ENCODE measurements at regions not wholly inside any gene's neighbourhood (a gene's known extent, or its start where the extent isn't known, plus 50 kb on each side); places are given as distances from the start of the nearest gene placed in this dataset.

DNA sequence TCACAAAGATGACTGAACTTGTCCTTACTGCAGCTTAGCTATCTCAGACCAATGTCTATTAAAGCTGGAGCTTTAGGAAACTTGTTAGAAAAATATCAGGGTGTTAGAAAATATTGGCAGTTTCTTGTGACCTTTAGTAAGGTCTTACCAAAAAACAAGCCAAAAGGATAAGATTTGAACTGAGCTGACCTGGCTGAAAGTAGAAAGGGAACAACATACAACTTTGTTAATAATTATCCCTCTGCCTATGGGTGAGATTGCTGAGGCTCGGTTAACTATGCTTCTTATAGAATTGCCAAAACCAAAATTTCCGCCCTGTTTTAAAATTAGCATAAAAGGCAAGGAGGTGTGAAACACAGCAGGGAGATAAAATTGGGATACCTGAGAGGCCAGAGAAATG, 73.8 kb downstream of the DHRS2 start:
- TF ChIP-seq, protein P1, sequence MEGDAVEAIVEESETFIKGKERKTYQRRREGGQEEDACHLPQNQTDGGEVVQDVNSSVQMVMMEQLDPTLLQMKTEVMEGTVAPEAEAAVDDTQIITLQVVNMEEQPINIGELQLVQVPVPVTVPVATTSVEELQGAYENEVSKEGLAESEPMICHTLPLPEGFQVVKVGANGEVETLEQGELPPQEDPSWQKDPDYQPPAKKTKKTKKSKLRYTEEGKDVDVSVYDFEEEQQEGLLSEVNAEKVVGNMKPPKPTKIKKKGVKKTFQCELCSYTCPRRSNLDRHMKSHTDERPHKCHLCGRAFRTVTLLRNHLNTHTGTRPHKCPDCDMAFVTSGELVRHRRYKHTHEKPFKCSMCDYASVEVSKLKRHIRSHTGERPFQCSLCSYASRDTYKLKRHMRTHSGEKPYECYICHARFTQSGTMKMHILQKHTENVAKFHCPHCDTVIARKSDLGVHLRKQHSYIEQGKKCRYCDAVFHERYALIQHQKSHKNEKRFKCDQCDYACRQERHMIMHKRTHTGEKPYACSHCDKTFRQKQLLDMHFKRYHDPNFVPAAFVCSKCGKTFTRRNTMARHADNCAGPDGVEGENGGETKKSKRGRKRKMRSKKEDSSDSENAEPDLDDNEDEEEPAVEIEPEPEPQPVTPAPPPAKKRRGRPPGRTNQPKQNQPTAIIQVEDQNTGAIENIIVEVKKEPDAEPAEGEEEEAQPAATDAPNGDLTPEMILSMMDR (IDR thresholded peaks at IDR 0.05): no peak
- TF ChIP-seq POLR2A (IDR thresholded peaks at IDR 0.05): no peak
